ENCODE measurements at regions not wholly inside any gene's neighbourhood (a gene's known extent, or its start where the extent isn't known, plus 50 kb on each side); places are given as distances from the start of the nearest gene placed in this dataset.

- Histone ChIP-seq H3K27me3 (ENCODE audit: insufficient read depth, low read length) (no peaks in the 10 kb centered on the region), H3K36me3 (ENCODE audit: insufficient read depth, low read length) (no peaks in the 10 kb centered on the region), H3K4me1 (ENCODE audit: insufficient read depth, low read length) (no peaks in the 10 kb centered on the region), H3K4me3 (ENCODE audit: low read length in 2 of 2) (no peak overlapping the region), H3K9me3 (ENCODE audit: control insufficient read depth in 1 of 2, low read length in 2 of 2) (no peaks in the 10 kb centered on the region), H3K27ac (ENCODE audit: low read depth, low read length) (no peak overlapping the region)
- Mint-ChIP-seq H3K4me3 (no peak overlapping the region), H3K36me3 (no peaks in the 10 kb centered on the region), H3K4me1 (no peaks in the 10 kb centered on the region), H3K9me3 (peaks cover 0 to 15% (median 4%) of the 10 kb centered on the region in 8 donors), H3K27ac (no peak overlapping the region), H3K27me3 (no peaks in the 10 kb centered on the region)
- CTCF ChIA-PET (ENCODE audit: partially characterized antibody): no interaction called here
- intact Hi-C loops (cut with micrococcal nuclease): no loop called here
- DNase-seq: no peak
- POLR2A ChIA-PET (ENCODE audit: partially characterized antibody): no interaction called here
These were observed 725.1 kb upstream of the CHORDC1 start for GRCh38 chr11:90947930-90948329.

- no peak overlapping the region for H3K27ac ChIP-seq (ENCODE audit: low read depth, low read length)
- no peaks in the 10 kb centered on the region for H3K27me3 ChIP-seq (ENCODE audit: insufficient read depth, low read length)
- DNase-seq: no peak
- H3K4me1 ChIP-seq (ENCODE audit: insufficient read depth, low read length): no peaks in the 10 kb centered on the region
- no peak overlapping the region for H3K27ac Mint-ChIP-seq
- no peak overlapping the region for H3K4me3 ChIP-seq (ENCODE audit: low read length in 2 of 2)
- no peaks in the 10 kb centered on the region for H3K36me3 Mint-ChIP-seq
- no peaks in the 10 kb centered on the region for H3K36me3 ChIP-seq (ENCODE audit: insufficient read depth, low read length)
- H3K9me3 Mint-ChIP-seq: peaks cover 0 to 17% (median 4%) of the 10 kb centered on the region in 8 donors
- H3K4me1 Mint-ChIP-seq: no peaks in the 10 kb centered on the region
- intact Hi-C loops (cut with micrococcal nuclease): no loop called here
- no peak overlapping the region for H3K4me3 Mint-ChIP-seq
- CTCF ChIA-PET (ENCODE audit: partially characterized antibody): no interaction called here
- no peaks in the 10 kb centered on the region for H3K9me3 ChIP-seq (ENCODE audit: control insufficient read depth in 1 of 2, low read length in 2 of 2)
- no peaks in the 10 kb centered on the region for H3K27me3 Mint-ChIP-seq
- POLR2A ChIA-PET (ENCODE audit: partially characterized antibody): no interaction called here
These were observed 707.4 kb upstream of the CHORDC1 start for GRCh38 chr11:90930252-90930651.

GRCh38 chr11:90919332-90919731, 696.5 kb upstream of the CHORDC1 start:
- Histone ChIP-seq H3K36me3 (ENCODE audit: insufficient read depth, low read length) (no peaks in the 10 kb centered on the region), H3K4me1 (ENCODE audit: insufficient read depth, low read length) (no peaks in the 10 kb centered on the region), H3K27ac (ENCODE audit: low read depth, low read length) (no peak overlapping the region), H3K4me3 (ENCODE audit: low read length in 2 of 2) (no peak overlapping the region), H3K9me3 (ENCODE audit: control insufficient read depth in 1 of 2, low read length in 2 of 2) (no peaks in the 10 kb centered on the region), H3K27me3 (ENCODE audit: insufficient read depth, low read length) (no peaks in the 10 kb centered on the region)
- H3K36me3 Mint-ChIP-seq: no peaks in the 10 kb centered on the region
- no peak overlapping the region for H3K4me3 Mint-ChIP-seq
- CTCF ChIA-PET (ENCODE audit: partially characterized antibody): no interaction called here
- intact Hi-C loops (cut with micrococcal nuclease): no loop called here
- no peaks in the 10 kb centered on the region for H3K27me3 Mint-ChIP-seq
- no peaks in the 10 kb centered on the region for H3K4me1 Mint-ChIP-seq
- POLR2A ChIA-PET (ENCODE audit: partially characterized antibody): no interaction called here
- H3K27ac Mint-ChIP-seq: no peak overlapping the region
- H3K9me3 Mint-ChIP-seq: peaks cover 0 to 9% (median 3%) of the 10 kb centered on the region in 8 donors
- DNase-seq: no peak

GRCh38 chr11:90916706-90917105, 693.9 kb upstream of the CHORDC1 start:
- Mint-ChIP-seq H3K4me1 (no peaks in the 10 kb centered on the region), H3K4me3 (no peak overlapping the region), H3K36me3 (no peaks in the 10 kb centered on the region), H3K9me3 (peaks cover 0 to 11% (median 4%) of the 10 kb centered on the region in 8 donors), H3K27ac (no peak overlapping the region), H3K27me3 (no peaks in the 10 kb centered on the region)
- Histone ChIP-seq H3K27me3 (ENCODE audit: insufficient read depth, low read length) (no peaks in the 10 kb centered on the region), H3K9me3 (ENCODE audit: control insufficient read depth in 1 of 2, low read length in 2 of 2) (no peaks in the 10 kb centered on the region), H3K27ac (ENCODE audit: low read depth, low read length) (no peak overlapping the region), H3K36me3 (ENCODE audit: insufficient read depth, low read length) (no peaks in the 10 kb centered on the region), H3K4me3 (ENCODE audit: low read length in 2 of 2) (no peak overlapping the region), H3K4me1 (ENCODE audit: insufficient read depth, low read length) (no peaks in the 10 kb centered on the region)
- CTCF ChIA-PET (ENCODE audit: partially characterized antibody): no interaction called here
- POLR2A ChIA-PET (ENCODE audit: partially characterized antibody): no interaction called here
- DNase-seq: no peak
- intact Hi-C loops (cut with micrococcal nuclease): no loop called here

GRCh38 chr11:90913131-90913668, 690.4 kb upstream of the CHORDC1 start:
- H3K27ac Mint-ChIP-seq: no peak overlapping the region
- intact Hi-C loops (cut with micrococcal nuclease): no loop called here
- H3K9me3 Mint-ChIP-seq: peaks cover 0 to 14% (median 3%) of the 10 kb centered on the region in 8 donors
- no peaks in the 10 kb centered on the region for H3K27me3 Mint-ChIP-seq
- H3K27ac ChIP-seq (ENCODE audit: low read depth, low read length): no peak overlapping the region
- no peaks in the 10 kb centered on the region for H3K4me1 Mint-ChIP-seq
- H3K4me1 ChIP-seq (ENCODE audit: insufficient read depth, low read length): no peaks in the 10 kb centered on the region
- H3K36me3 Mint-ChIP-seq: no peaks in the 10 kb centered on the region
- CTCF ChIA-PET (ENCODE audit: partially characterized antibody): no interaction called here
- H3K36me3 ChIP-seq (ENCODE audit: insufficient read depth, low read length): no peaks in the 10 kb centered on the region
- no peaks in the 10 kb centered on the region for H3K27me3 ChIP-seq (ENCODE audit: insufficient read depth, low read length)
- no peak overlapping the region for H3K4me3 Mint-ChIP-seq
- POLR2A ChIA-PET (ENCODE audit: partially characterized antibody): no interaction called here
- no peak for DNase-seq
- no peaks in the 10 kb centered on the region for H3K9me3 ChIP-seq (ENCODE audit: control insufficient read depth in 1 of 2, low read length in 2 of 2)
- H3K4me3 ChIP-seq (ENCODE audit: low read length in 2 of 2): no peak overlapping the region

GRCh38 chr11:90912631-90913030, 689.8 kb upstream of the CHORDC1 start:
- Histone ChIP-seq H3K4me1 (ENCODE audit: insufficient read depth, low read length) (no peaks in the 10 kb centered on the region), H3K27me3 (ENCODE audit: insufficient read depth, low read length) (no peaks in the 10 kb centered on the region), H3K27ac (ENCODE audit: low read depth, low read length) (no peak overlapping the region), H3K9me3 (ENCODE audit: control insufficient read depth in 1 of 2, low read length in 2 of 2) (no peaks in the 10 kb centered on the region), H3K4me3 (ENCODE audit: low read length in 2 of 2) (no peak overlapping the region), H3K36me3 (ENCODE audit: insufficient read depth, low read length) (no peaks in the 10 kb centered on the region)
- CTCF ChIA-PET (ENCODE audit: partially characterized antibody): no interaction called here
- Mint-ChIP-seq H3K4me3 (no peak overlapping the region), H3K27ac (no peak overlapping the region), H3K27me3 (no peaks in the 10 kb centered on the region), H3K4me1 (no peaks in the 10 kb centered on the region), H3K9me3 (peaks cover 0 to 14% (median 3%) of the 10 kb centered on the region in 8 donors), H3K36me3 (no peaks in the 10 kb centered on the region)
- DNase-seq: no peak
- POLR2A ChIA-PET (ENCODE audit: partially characterized antibody): no interaction called here
- intact Hi-C loops (cut with micrococcal nuclease): no loop called here

GRCh38 chr11:90911192-90911591, 688.3 kb upstream of the CHORDC1 start:
- Mint-ChIP-seq H3K9me3 (peaks cover 0 to 14% (median 5%) of the 10 kb centered on the region in 8 donors), H3K4me1 (no peaks in the 10 kb centered on the region), H3K4me3 (no peak overlapping the region), H3K27me3 (no peaks in the 10 kb centered on the region), H3K27ac (no peak overlapping the region), H3K36me3 (no peaks in the 10 kb centered on the region)
- Histone ChIP-seq H3K4me3 (ENCODE audit: low read length in 2 of 2) (no peak overlapping the region), H3K9me3 (ENCODE audit: control insufficient read depth in 1 of 2, low read length in 2 of 2) (no peaks in the 10 kb centered on the region), H3K4me1 (ENCODE audit: insufficient read depth, low read length) (no peaks in the 10 kb centered on the region), H3K27me3 (ENCODE audit: insufficient read depth, low read length) (no peaks in the 10 kb centered on the region), H3K36me3 (ENCODE audit: insufficient read depth, low read length) (no peaks in the 10 kb centered on the region), H3K27ac (ENCODE audit: low read depth, low read length) (no peak overlapping the region)
- DNase-seq: no peak
- CTCF ChIA-PET (ENCODE audit: partially characterized antibody): no interaction called here
- intact Hi-C loops (cut with micrococcal nuclease): no loop called here
- POLR2A ChIA-PET (ENCODE audit: partially characterized antibody): no interaction called here

GRCh38 chr11:90908074-90908473, 685.2 kb upstream of the CHORDC1 start:
- no peaks in the 10 kb centered on the region for H3K4me1 ChIP-seq (ENCODE audit: insufficient read depth, low read length)
- no peaks in the 10 kb centered on the region for H3K9me3 ChIP-seq (ENCODE audit: control insufficient read depth in 1 of 2, low read length in 2 of 2)
- H3K27me3 ChIP-seq (ENCODE audit: insufficient read depth, low read length): no peaks in the 10 kb centered on the region
- POLR2A ChIA-PET (ENCODE audit: partially characterized antibody): interaction anchor here (0.7 kb wide), 1 partner anchor 704 kb away, joined by 3 read pairs; no protein-coding TSS in a partner anchor
- no peaks in the 10 kb centered on the region for H3K36me3 ChIP-seq (ENCODE audit: insufficient read depth, low read length)
- CTCF ChIA-PET (ENCODE audit: partially characterized antibody): no interaction called here
- no peak overlapping the region for H3K27ac ChIP-seq (ENCODE audit: low read depth, low read length)
- no peak overlapping the region for H3K27ac Mint-ChIP-seq
- peaks cover 1 to 13% (median 7%) of the 10 kb centered on the region in 8 donors for H3K9me3 Mint-ChIP-seq
- H3K4me3 Mint-ChIP-seq: no peak overlapping the region
- H3K4me1 Mint-ChIP-seq: no peaks in the 10 kb centered on the region
- no peak for DNase-seq
- intact Hi-C loops (cut with micrococcal nuclease): no loop called here
- H3K27me3 Mint-ChIP-seq: no peaks in the 10 kb centered on the region
- H3K4me3 ChIP-seq (ENCODE audit: low read length in 2 of 2): no peak overlapping the region
- H3K36me3 Mint-ChIP-seq: no peaks in the 10 kb centered on the region
